ENCODE measurements at regions not wholly inside any gene's neighbourhood (a gene's known extent, or its start where the extent isn't known, plus 50 kb on each side); places are given as distances from the start of the nearest gene placed in this dataset.

GRCh38 chr15:61681038-61681418 lies 379.2 kb downstream of the VPS13C start:
- H3K9ac ChIP-seq (replicated peaks; ENCODE audit: extremely low read depth, insufficient read depth, low read length) = no peak overlapping the region
- H3K4me1 ChIP-seq (ENCODE audit: control insufficient read depth, extremely low read depth, insufficient read depth, low read length) = no peaks in the 10 kb centered on the region
- no peak overlapping the region for H2AFZ ChIP-seq (ENCODE audit: low read depth, low read length)
- no peaks in the 10 kb centered on the region for H3K9me3 ChIP-seq (replicated peaks; ENCODE audit: control insufficient read depth, insufficient read depth, low read length)
- dilution Hi-C loops (cut with MboI; ENCODE audit: extremely low pct_ligation_motif_present, low sequenced_read_pairs) (no loop called here), intact Hi-C loops (cut with micrococcal nuclease) (no loop called here)
- TF ChIP-seq JUN (IDR thresholded peaks at IDR 0.05; ENCODE audit: borderline replicate concordance, insufficient read depth, insufficient read length, low read depth) (no peak), MAX (IDR thresholded peaks at IDR 0.05; ENCODE audit: insufficient read depth, insufficient read length) (no peak), POLR2A (IDR thresholded peaks at IDR 0.05; ENCODE audit: low read depth, low read length) (no peak), FOS (IDR thresholded peaks at IDR 0.05; ENCODE audit: borderline replicate concordance, insufficient read depth, low read length) (no peak), POLR2AphosphoS5 (IDR thresholded peaks at IDR 0.05; ENCODE audit: insufficient read depth, low read depth, low read length) (no peak), MYC (IDR thresholded peaks at IDR 0.05; ENCODE audit: low read depth, low read length) (no peak), CTCF (IDR thresholded peaks at IDR 0.05; ENCODE audit: extremely low read depth in 1 of 2, insufficient read depth in 1 of 2, low read depth in 1 of 2, low read length in 2 of 2) (no peak), EZH2 (IDR thresholded peaks at IDR 0.05; ENCODE audit: borderline replicate concordance, low read depth, low read length, severe bottlenecking) (no peak), GATA2 (IDR thresholded peaks at IDR 0.05; ENCODE audit: insufficient read depth, insufficient read length, low read depth, low read length) (no peak)
- no peak overlapping the region for H3K4me3 ChIP-seq (replicated peaks in 1 of 3; ENCODE audit: insufficient read depth in 1 of 3, low read depth in 1 of 3, low read length in 3 of 3)
- DNase-seq (ENCODE audit: low read depth, low spot score) (no peak), FAIRE-seq (no peak)
- H4K20me1 ChIP-seq (replicated peaks; ENCODE audit: control insufficient read depth, extremely low read depth, insufficient read depth, low read length) = no peaks in the 10 kb centered on the region
- no peak overlapping the region for H3K27ac ChIP-seq (ENCODE audit: insufficient read depth, low read depth, low read length)
- no peaks in the 10 kb centered on the region for H3K9me1 ChIP-seq (replicated peaks; ENCODE audit: control insufficient read depth, extremely low read depth, insufficient read depth, low read length)
- H3K27me3 ChIP-seq (ENCODE audit: control insufficient read depth in 2 of 2, insufficient read depth in 2 of 2, low read length in 2 of 2) = no peaks in the 10 kb centered on the region
- H3K36me3 ChIP-seq (ENCODE audit: control insufficient read depth in 2 of 2, extremely low read depth in 1 of 2, insufficient read depth in 2 of 2, low read length in 2 of 2) = no peaks in the 10 kb centered on the region
- ChIA-PET CTCF (no interaction called here), POLR2A (no interaction called here)
- no peak overlapping the region for H3K4me2 ChIP-seq (ENCODE audit: insufficient read depth, low read length)
- no peaks in the 10 kb centered on the region for H3K79me2 ChIP-seq (ENCODE audit: control insufficient read depth, insufficient read depth, low read length)
- BruUV-seq (replicated peaks) = no TSS peak
